Neural progenitor cell (in vitro differentiated cells): ENCODE measurements at regions not wholly inside any gene's neighbourhood (a gene's known extent, or its start where the extent isn't known, plus 50 kb on each side); places are given as distances from the start of the nearest gene placed in this dataset.

ENCODE experiments used
- EZH2 ChIP-seq: fragments of 200-600 bp; sonication (generic); IDR thresholded peaks from 2 replicates; pipeline ENCODE4 v1.6.1; 2017; ENCODE audit warnings: antibody characterized with exemption, mild to moderate bottlenecking, moderate library complexity
- TF ChIP-seq, protein P1 (sequence below): fragments of 200-600 bp; sonication (generic); IDR thresholded peaks from 2 replicates; pipeline ENCODE4 v1.5.1; 2017; ENCODE audit warnings: antibody characterized with exemption, mild to moderate bottlenecking

DNA sequence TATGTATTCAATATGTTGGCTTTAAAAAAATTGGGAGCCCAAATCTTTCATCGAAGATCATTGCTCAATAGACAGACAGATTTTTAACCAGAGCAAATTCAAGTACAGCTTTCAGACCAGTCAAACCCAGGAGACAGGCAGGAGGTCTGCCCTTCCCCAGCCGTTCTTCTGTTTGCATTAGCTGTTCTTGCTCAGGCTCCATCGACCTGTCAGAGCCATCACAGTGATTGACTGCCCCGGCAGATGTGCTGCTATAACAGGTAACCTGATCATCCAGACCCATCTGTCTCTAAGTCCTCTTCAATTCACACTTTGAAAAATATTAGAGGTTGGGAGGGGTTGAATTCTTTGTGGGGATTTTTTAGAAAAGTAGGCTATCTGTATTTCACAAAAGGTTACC, 453.5 kb downstream of the FOXG1 start:
- TF ChIP-seq, protein P1, sequence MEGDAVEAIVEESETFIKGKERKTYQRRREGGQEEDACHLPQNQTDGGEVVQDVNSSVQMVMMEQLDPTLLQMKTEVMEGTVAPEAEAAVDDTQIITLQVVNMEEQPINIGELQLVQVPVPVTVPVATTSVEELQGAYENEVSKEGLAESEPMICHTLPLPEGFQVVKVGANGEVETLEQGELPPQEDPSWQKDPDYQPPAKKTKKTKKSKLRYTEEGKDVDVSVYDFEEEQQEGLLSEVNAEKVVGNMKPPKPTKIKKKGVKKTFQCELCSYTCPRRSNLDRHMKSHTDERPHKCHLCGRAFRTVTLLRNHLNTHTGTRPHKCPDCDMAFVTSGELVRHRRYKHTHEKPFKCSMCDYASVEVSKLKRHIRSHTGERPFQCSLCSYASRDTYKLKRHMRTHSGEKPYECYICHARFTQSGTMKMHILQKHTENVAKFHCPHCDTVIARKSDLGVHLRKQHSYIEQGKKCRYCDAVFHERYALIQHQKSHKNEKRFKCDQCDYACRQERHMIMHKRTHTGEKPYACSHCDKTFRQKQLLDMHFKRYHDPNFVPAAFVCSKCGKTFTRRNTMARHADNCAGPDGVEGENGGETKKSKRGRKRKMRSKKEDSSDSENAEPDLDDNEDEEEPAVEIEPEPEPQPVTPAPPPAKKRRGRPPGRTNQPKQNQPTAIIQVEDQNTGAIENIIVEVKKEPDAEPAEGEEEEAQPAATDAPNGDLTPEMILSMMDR, result no peak
- no peak for TF ChIP-seq EZH2
